Astrocyte of the cerebellum (primary cell): ENCODE measurements at regions not wholly inside any gene's neighbourhood (a gene's known extent, or its start where the extent isn't known, plus 50 kb on each side); places are given as distances from the start of the nearest gene placed in this dataset.

ENCODE experiments used
- DNase-seq: peaks from one replicate; pipeline ENCODE4 v3.0.0-alpha.2; 2011; ENCODE audit warnings: low read depth
- H3K4me3 ChIP-seq: 2 replicates; pipeline ENCODE4 v1.5.1; 2011; ENCODE audit warnings: mild to moderate bottlenecking, low read depth, low read length, moderate library complexity
- in situ Hi-C: cut with HindIII; loops from 2 replicates; pipeline ENCODE4 v1.10.0; 2017; ENCODE audit warnings: low sequenced_read_pairs
- TF ChIP-seq, protein P1 (sequence below): IDR thresholded peaks from 2 replicates; pipeline ENCODE4 v1.5.1; 2012; ENCODE audit warnings: low read length, low read depth, moderate library complexity, mild to moderate bottlenecking; ENCODE audit errors: missing control alignments

GRCh38 chr7:19928247-19928646, 154.8 kb upstream of the TMEM196 start:
- no peak overlapping the region for H3K4me3 ChIP-seq
- in situ Hi-C loops, result no loop called here
- TF ChIP-seq, protein P1, sequence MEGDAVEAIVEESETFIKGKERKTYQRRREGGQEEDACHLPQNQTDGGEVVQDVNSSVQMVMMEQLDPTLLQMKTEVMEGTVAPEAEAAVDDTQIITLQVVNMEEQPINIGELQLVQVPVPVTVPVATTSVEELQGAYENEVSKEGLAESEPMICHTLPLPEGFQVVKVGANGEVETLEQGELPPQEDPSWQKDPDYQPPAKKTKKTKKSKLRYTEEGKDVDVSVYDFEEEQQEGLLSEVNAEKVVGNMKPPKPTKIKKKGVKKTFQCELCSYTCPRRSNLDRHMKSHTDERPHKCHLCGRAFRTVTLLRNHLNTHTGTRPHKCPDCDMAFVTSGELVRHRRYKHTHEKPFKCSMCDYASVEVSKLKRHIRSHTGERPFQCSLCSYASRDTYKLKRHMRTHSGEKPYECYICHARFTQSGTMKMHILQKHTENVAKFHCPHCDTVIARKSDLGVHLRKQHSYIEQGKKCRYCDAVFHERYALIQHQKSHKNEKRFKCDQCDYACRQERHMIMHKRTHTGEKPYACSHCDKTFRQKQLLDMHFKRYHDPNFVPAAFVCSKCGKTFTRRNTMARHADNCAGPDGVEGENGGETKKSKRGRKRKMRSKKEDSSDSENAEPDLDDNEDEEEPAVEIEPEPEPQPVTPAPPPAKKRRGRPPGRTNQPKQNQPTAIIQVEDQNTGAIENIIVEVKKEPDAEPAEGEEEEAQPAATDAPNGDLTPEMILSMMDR, result no peak
- DNase-seq, result no peak

DNA sequence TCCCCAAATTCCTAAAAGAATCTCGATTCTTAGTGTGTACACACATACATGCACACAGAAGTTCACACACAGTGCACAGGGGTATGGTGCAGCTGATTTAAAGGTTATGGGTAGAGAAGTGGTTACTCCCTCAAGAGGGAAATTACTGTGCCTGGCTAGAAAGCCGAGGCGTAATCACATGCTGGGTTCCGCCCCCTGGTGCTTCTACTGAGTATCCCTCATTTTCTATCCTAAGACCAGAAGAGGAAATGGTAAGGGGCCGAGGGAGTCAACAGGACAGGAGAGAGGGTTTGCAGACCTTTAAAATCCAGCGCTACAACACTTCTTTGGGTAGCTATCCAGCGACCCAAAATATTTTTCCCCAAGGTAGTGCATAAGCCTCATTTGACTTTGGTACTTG, 147.3 kb upstream of the TMEM196 start:
- TF ChIP-seq, protein P1, result no peak
- H3K4me3 ChIP-seq, result no peak overlapping the region
- in situ Hi-C loops, result no loop called here
- DNase-seq, result no peak

DNA sequence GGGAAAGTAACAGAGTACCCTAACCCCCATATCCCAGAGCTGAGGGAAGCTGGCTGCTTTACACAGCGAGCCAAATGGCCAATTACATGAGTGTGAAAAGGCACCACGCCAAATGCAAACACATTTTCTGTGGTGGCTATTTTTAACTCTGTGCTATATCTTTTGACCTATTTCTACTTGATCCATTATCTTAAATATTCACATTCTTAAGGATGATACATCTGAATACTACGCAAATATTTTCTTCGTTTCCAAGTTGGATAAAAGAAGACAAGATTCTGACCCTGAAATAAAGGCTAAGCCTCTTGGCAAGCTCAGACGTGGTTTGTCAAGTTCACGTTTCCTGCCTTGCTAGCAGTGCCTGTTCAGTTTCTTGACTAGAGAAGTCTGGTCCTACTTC, 146.7 kb upstream of the TMEM196 start:
- in situ Hi-C loops, result no loop called here
- no peak overlapping the region for H3K4me3 ChIP-seq
- TF ChIP-seq, protein P1, result no peak
- DNase-seq, result no peak

DNA sequence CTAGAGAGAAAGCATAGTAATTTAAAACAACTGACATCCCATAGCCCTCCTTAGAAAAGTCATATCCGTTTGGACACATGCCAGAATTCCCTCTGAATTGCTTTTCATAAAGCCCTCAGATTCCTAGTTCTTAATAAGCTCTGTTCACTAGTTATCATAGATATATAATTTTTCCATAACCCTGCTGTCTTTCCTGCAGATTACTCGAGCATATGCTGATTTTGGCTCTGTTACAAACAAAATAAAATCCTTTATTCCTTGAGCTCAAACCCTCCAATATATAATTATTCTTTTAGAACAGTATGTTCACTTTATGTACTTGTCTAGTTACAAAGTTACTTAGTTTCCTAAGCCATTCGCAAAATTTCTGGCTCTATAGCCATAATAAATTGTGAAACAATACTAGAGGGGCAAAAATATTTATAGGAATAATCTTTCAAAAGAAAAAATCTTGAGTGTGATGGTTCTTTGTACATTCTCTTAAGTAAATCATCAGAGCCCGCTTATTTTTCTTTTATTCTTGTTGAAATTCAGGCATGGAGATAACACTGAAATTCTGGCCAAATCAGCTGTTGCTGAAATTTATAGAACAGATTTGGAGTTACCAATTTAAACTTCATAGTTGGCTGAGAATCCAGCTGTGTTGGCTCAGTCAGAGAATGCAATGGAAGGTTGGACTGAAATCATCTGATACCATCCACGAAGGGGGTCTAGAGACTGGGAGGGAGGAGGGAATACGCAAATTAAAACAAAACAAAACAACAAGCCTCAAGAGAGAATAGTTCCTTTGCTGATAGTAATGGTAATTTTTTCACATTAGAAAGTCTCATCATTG, 146.1 kb upstream of the TMEM196 start:
- TF ChIP-seq, protein P1, result no peak
- in situ Hi-C loops, result no loop called here
- no peak for DNase-seq
- no peak overlapping the region for H3K4me3 ChIP-seq

GRCh38 chr7:19916046-19916445, 142.6 kb upstream of the TMEM196 start:
- TF ChIP-seq, protein P1, result no peak
- H3K4me3 ChIP-seq, result no peak overlapping the region
- no peak for DNase-seq
- in situ Hi-C loops, result no loop called here

DNA sequence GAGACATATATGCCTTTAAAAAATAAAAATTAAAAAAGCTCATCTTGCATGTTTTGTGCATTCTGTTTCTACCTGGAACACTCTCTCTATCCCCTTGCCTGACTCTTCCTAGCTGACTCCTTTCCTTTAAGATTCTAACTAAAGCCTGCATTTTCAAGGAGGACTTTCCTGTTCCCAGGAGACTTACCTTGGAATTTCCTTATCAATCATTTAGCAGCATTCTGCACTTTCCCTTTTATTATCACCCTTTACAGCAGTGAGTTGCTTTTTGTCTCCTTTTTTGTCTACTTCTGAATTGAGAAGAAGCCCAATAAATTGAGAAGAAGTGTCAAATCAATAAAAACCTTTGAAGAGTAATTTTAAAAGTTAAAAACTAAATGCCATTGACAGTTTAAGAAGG, 142.2 kb upstream of the TMEM196 start:
- no peak for DNase-seq
- no peak overlapping the region for H3K4me3 ChIP-seq
- TF ChIP-seq, protein P1, result no peak
- in situ Hi-C loops, result no loop called here
